Psoas muscle (tissue), 7 donors: ENCODE measurements at regions not wholly inside any gene's neighbourhood (a gene's known extent, or its start where the extent isn't known, plus 50 kb on each side); places are given as distances from the start of the nearest gene placed in this dataset.

Experiments used
- ATAC-seq, 4 donors: fragments of 200-7000 bp; cut with Tn5 transposase; one replicate each; pipeline ENCODE4 v1.9.1; 2020; ENCODE audit warnings: moderate library complexity in 3 of 4, mild to moderate bottlenecking in 2 of 4
- DNase-seq, 2 donors: peaks; one replicate each; pipeline ENCODE4 v3.0.0-alpha.2; 2020
- H3K27ac ChIP-seq: fragments of 200-600 bp; one replicate; pipeline ENCODE4 v1.8.0; 2022
- H3K27me3 ChIP-seq, 3 donors: fragments of 200-600 bp in 1 of 3; one replicate each; pipeline versions ENCODE4 v1.6.1 to v1.8.0; 2013 to 2022; ENCODE audit warnings: low read length in 2 of 3, mild to moderate bottlenecking in 2 of 3, moderate library complexity in 1 of 3; ENCODE audit not compliant: insufficient read depth in 3 of 3
- H3K36me3 ChIP-seq, 2 donors: fragments of 200-600 bp in 1 of 2; one replicate each; pipeline versions ENCODE4 v1.6.1 to v1.8.0; 2013 to 2022; ENCODE audit warnings: low read depth in 1 of 2, mild to moderate bottlenecking in 1 of 2, moderate library complexity in 1 of 2; ENCODE audit not compliant: insufficient read depth in 1 of 2
- H3K4me1 ChIP-seq: fragments of 200-600 bp; one replicate; pipeline ENCODE4 v1.8.0; 2022
- H3K4me3 ChIP-seq: fragments of 200-600 bp; one replicate; pipeline ENCODE4 v1.8.0; 2022; ENCODE audit warnings: mild to moderate bottlenecking
- H3K9me3 ChIP-seq: fragments of 200-600 bp; one replicate; pipeline ENCODE4 v1.8.0; 2022
- CTCF ChIP-seq: fragments of 200-600 bp; IDR thresholded peaks from one replicate; pipeline ENCODE4 v1.8.0; 2022; ENCODE audit warnings: antibody characterized with exemption
- WGBS, 3 donors: extraction: QIAGEN DNeasy Blood & Tissue Kit; methylation state at CpG; one replicate each; pipeline versions ENCODE4 v1.1.6 to v1.1.7; 2013; 5-methylcytosine and 5-hydroxymethylcytosine counted together
- intact Hi-C, 2 donors: fragments of 100-400 bp; cut with DNase I; formaldehyde crosslinking; loops; one replicate each; pipeline versions ENCODE4 v1.11.0 to v1.14.2; 2022
- donor health status: healthy with polysubstance abuse.
- donor health status: DM: no; HTN: no; CAD: no; lungs with moderate emphysema.
- donor health status: Bipolar disorder and iron deficiency.
- donor health status: healthy.
- donor health status: DM: yes; HTN: yes; CAD: no.
- donor health status: DM: no; HTN: no; CAD: no.
- donor health status: DM: yes; HTN: yes; CAD: no.

DNA sequence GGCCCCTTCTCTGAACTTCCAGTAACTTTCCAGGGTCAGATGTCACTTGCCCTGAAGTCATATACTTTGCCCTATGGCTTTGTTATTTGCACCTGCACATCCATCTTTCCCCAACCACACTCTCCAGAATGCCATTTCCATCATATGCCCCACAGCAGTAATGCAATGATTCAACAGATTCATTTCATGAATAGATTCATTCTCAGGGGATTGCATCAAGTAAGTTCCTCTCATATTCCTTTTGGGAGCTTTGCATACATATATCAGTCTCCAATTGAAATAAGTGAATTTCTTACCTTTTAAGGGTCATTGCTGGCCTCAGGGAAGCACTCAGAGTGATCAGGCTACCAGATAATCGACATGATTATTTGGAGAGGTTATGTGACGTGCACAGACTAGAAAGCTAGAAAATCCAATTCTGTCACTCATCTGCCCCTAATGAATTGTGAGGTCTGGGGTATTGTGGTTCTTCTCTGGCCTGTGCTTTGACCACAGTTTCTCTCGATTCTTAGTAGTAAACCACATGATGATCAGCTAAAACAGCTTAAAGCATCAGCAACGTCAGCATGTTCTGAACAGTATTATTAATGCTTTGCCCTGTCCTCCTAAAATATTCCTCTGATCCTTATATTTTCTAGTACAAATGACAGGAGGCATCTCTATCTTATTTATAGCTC is 179.9 kb downstream of the ATPSCKMT start:
- no peak overlapping the region for H3K27ac ChIP-seq
- no peak for ATAC-seq
- no peak for DNase-seq
- WGBS, 3 donors: 85 to 88% (median 88%) methylated on average over 4 of the region's 4 CpGs
- intact Hi-C loops: no loop called here
- H3K36me3 ChIP-seq: no peaks in the 10 kb centered on the region
- H3K27me3 ChIP-seq: no peaks in the 10 kb centered on the region
- no peak overlapping the region for H3K4me3 ChIP-seq
- TF ChIP-seq CTCF: no peak
- H3K9me3 ChIP-seq: no peaks in the 10 kb centered on the region
- no peaks in the 10 kb centered on the region for H3K4me1 ChIP-seq

GRCh38 chr5:10065428-10066000 is 184.2 kb downstream of the ATPSCKMT start:
- Histone ChIP-seq H3K27me3 (no peaks in the 10 kb centered on the region), H3K4me3 (no peak overlapping the region), H3K27ac (no peak overlapping the region), H3K9me3 (no peaks in the 10 kb centered on the region), H3K36me3 (no peaks in the 10 kb centered on the region), H3K4me1 (no peaks in the 10 kb centered on the region)
- 92 to 97% (median 96%) methylated on average over 24 to 34 of the region's 34 CpGs for WGBS, 3 donors
- no peak for TF ChIP-seq CTCF
- intact Hi-C loops: no loop called here
- DNase-seq: no peak
- no peak for ATAC-seq

- DNase-seq: no peak
- no peaks in the 10 kb centered on the region for H3K36me3 ChIP-seq
- H3K4me3 ChIP-seq: no peak overlapping the region
- H3K27ac ChIP-seq: no peak overlapping the region
- H3K4me1 ChIP-seq: no peaks in the 10 kb centered on the region
- H3K27me3 ChIP-seq: no peaks in the 10 kb centered on the region
- WGBS, 3 donors: 54 to 62% (median 55%) methylated on average over 8 of the region's 8 CpGs
- intact Hi-C loops: no loop called here
- TF ChIP-seq CTCF: no peak
- no peak for ATAC-seq
- H3K9me3 ChIP-seq: no peaks in the 10 kb centered on the region
These were observed 185.0 kb downstream of the ATPSCKMT start for GRCh38 chr5:10064546-10065195.

DNA sequence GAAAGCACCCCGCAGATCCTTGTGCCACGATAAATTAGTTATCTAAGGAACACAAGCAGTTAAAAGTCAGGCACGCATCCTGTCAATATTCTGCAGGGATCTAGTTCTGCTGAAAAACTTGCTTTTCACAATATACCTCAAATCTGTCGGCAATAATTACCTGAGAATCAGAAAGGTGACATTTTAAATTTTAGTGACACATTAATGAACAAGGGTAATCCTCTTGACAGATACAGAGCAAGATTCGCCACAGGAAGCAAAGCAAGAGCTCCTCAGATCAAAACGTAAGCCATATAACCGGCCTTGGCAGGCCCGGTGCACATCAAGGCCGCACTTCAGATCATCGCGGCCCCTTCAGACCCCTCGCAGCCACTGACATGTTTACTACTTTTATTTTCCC is 185.7 kb downstream of the ATPSCKMT start:
- Histone ChIP-seq H3K27ac (no peak overlapping the region), H3K9me3 (no peaks in the 10 kb centered on the region), H3K27me3 (no peaks in the 10 kb centered on the region), H3K4me1 (no peaks in the 10 kb centered on the region), H3K36me3 (no peaks in the 10 kb centered on the region), H3K4me3 (no peak overlapping the region)
- intact Hi-C loops: no loop called here
- no peak for TF ChIP-seq CTCF
- WGBS, 3 donors: 78 to 83% (median 83%) methylated on average over 12 of the region's 12 CpGs
- no peak for DNase-seq
- no peak for ATAC-seq
